DMS153 (cell line): ENCODE measurements at regions not wholly inside any gene's neighbourhood (a gene's known extent, or its start where the extent isn't known, plus 50 kb on each side); places are given as distances from the start of the nearest gene placed in this dataset.

Experiments used
- DNase-seq: peaks from one replicate; lab custom pipeline; 2025; lab: John Stamatoyannopoulos, UW

- no peak for DNase-seq
These were observed 223.0 kb upstream of the ADAMTS5 start for GRCh38 chr21:27189870-27190269.

GRCh38 chr21:27173053-27173452 lies 206.2 kb upstream of the ADAMTS5 start:
- no peak for DNase-seq

- DNase-seq: no peak
These were observed 204.8 kb upstream of the ADAMTS5 start for GRCh38 chr21:27171707-27172106.

- DNase-seq: no peak
These were observed 201.2 kb upstream of the ADAMTS5 start for GRCh38 chr21:27168084-27168483.

- DNase-seq: no peak
These were observed 197.6 kb upstream of the ADAMTS5 start for GRCh38 chr21:27164208-27165177.

- DNase-seq: no peak
These were observed 192.1 kb upstream of the ADAMTS5 start for GRCh38 chr21:27158967-27159366.

- DNase-seq: no peak
These were observed 190.2 kb upstream of the ADAMTS5 start for GRCh38 chr21:27157097-27157496.

- DNase-seq: no peak
These were observed 189.8 kb upstream of the ADAMTS5 start for GRCh38 chr21:27156666-27157065.

GRCh38 chr21:27155130-27155500 lies 188.2 kb upstream of the ADAMTS5 start:
- no peak for DNase-seq

- no peak for DNase-seq
These were observed 187.7 kb upstream of the ADAMTS5 start for GRCh38 chr21:27154451-27155129.

GRCh38 chr21:27152996-27153395 lies 186.1 kb upstream of the ADAMTS5 start:
- DNase-seq: no peak

- no peak for DNase-seq
These were observed 182.1 kb upstream of the ADAMTS5 start for GRCh38 chr21:27149034-27149433.

GRCh38 chr21:27146268-27146667 lies 179.4 kb upstream of the ADAMTS5 start:
- DNase-seq: no peak

GRCh38 chr21:27145134-27145798 lies 178.4 kb upstream of the ADAMTS5 start:
- DNase-seq: no peak

GRCh38 chr21:27143476-27143875 lies 176.6 kb upstream of the ADAMTS5 start:
- no peak for DNase-seq

GRCh38 chr21:27139526-27139925 lies 172.6 kb upstream of the ADAMTS5 start:
- DNase-seq: no peak

- DNase-seq: no peak
These were observed 167.6 kb upstream of the ADAMTS5 start for GRCh38 chr21:27134516-27134915.

GRCh38 chr21:27132266-27132665 lies 165.4 kb upstream of the ADAMTS5 start:
- no peak for DNase-seq

- DNase-seq: no peak
These were observed 163.3 kb upstream of the ADAMTS5 start for GRCh38 chr21:27130154-27130553.

- no peak for DNase-seq
These were observed 162.8 kb upstream of the ADAMTS5 start for GRCh38 chr21:27129694-27130093.

GRCh38 chr21:27129215-27129614 lies 162.3 kb upstream of the ADAMTS5 start:
- DNase-seq: no peak

GRCh38 chr21:27126140-27126539 lies 159.3 kb upstream of the ADAMTS5 start:
- DNase-seq: no peak

- no peak for DNase-seq
These were observed 155.8 kb upstream of the ADAMTS5 start for GRCh38 chr21:27122686-27123085.
